Progenitor cell of endocrine pancreas (in vitro differentiated cells): ENCODE measurements at regions not wholly inside any gene's neighbourhood (a gene's known extent, or its start where the extent isn't known, plus 50 kb on each side); places are given as distances from the start of the nearest gene placed in this dataset.

Source experiments
- DNase-seq: peaks from one replicate; pipeline ENCODE4 v3.0.0; 2021; ENCODE audit warnings: low spot score; ENCODE audit not compliant: unreplicated experiment
- H3K27ac Mint-ChIP-seq: 2 replicates; pipeline ENCODE4 v1.8.0; 2021; ENCODE audit warnings: mild to moderate bottlenecking, moderate library complexity, mixed read lengths
- H3K27me3 Mint-ChIP-seq: 2 replicates; pipeline ENCODE4 v1.8.0; 2021; ENCODE audit warnings: mixed read lengths
- H3K36me3 Mint-ChIP-seq: 2 replicates; pipeline ENCODE4 v1.8.0; 2022; ENCODE audit warnings: mixed read lengths; ENCODE audit not compliant: insufficient read depth
- H3K4me1 Mint-ChIP-seq: 2 replicates; pipeline ENCODE4 v1.8.0; 2021; ENCODE audit warnings: low read depth, mixed read lengths
- H3K4me3 Mint-ChIP-seq: 2 replicates; pipeline ENCODE4 v1.8.0; 2021; ENCODE audit warnings: low read depth, mild to moderate bottlenecking, moderate library complexity, mixed read lengths
- H3K9me3 Mint-ChIP-seq: 2 replicates; pipeline ENCODE4 v1.8.0; 2021; ENCODE audit warnings: low read depth, mixed read lengths
- TF ChIP-seq, protein P1 (sequence below): fragments of 200-600 bp; sonication (generic); IDR thresholded peaks from one replicate; pipeline ENCODE4 v1.5.0; 2021; ENCODE audit warnings: antibody characterized with exemption, mild to moderate bottlenecking; ENCODE audit not compliant: unreplicated experiment

DNA sequence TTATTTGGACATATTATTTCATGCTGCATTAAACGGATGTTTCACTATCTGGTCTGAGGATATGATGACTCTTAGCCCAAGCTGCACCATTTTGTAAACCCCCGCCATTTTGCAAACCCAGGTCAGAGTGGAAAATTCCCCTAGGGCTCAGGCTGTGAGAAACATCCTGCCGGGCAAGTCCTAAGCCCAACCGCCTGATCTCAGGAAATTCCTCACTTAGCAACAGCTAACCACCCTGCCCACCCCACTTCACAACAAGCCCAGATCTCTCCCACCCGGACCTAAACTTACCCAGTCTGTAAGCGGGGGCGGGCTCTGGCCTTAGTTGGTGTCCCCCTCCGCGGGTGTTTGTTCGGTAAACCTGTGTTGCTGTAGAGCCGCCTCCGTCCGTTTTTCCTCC lies 2747.1 kb downstream of the PCDH7 start:
- TF ChIP-seq, protein P1, sequence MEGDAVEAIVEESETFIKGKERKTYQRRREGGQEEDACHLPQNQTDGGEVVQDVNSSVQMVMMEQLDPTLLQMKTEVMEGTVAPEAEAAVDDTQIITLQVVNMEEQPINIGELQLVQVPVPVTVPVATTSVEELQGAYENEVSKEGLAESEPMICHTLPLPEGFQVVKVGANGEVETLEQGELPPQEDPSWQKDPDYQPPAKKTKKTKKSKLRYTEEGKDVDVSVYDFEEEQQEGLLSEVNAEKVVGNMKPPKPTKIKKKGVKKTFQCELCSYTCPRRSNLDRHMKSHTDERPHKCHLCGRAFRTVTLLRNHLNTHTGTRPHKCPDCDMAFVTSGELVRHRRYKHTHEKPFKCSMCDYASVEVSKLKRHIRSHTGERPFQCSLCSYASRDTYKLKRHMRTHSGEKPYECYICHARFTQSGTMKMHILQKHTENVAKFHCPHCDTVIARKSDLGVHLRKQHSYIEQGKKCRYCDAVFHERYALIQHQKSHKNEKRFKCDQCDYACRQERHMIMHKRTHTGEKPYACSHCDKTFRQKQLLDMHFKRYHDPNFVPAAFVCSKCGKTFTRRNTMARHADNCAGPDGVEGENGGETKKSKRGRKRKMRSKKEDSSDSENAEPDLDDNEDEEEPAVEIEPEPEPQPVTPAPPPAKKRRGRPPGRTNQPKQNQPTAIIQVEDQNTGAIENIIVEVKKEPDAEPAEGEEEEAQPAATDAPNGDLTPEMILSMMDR, result no peak
- H3K4me1 Mint-ChIP-seq, result no peaks in the 10 kb centered on the region
- no peaks in the 10 kb centered on the region for H3K36me3 Mint-ChIP-seq
- H3K9me3 Mint-ChIP-seq, result no peaks in the 10 kb centered on the region
- H3K27me3 Mint-ChIP-seq, result no peaks in the 10 kb centered on the region
- H3K4me3 Mint-ChIP-seq, result no peak overlapping the region
- no peak overlapping the region for H3K27ac Mint-ChIP-seq
- no peak for DNase-seq

DNA sequence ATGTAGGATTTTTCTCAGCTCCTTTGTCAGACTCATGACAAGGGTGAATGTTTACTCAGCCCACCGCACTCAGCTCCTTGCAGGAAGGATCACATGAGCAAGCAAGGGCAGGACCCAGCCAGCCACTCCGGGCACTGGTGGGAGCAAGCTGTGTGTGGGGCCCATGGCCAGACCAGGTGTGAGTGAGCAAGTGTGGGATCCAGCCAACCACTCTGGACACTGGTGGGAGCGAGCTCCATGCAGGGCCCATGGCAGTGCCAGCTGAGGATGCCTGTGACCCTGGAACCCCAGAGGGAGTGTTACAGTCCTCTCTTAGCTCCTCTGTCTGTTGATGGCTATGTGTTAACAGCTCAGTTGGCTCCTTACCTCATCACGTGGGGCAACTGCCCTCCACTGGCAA lies 2750.6 kb downstream of the PCDH7 start:
- Mint-ChIP-seq H3K4me3 (no peak overlapping the region), H3K27me3 (no peaks in the 10 kb centered on the region), H3K4me1 (no peaks in the 10 kb centered on the region), H3K9me3 (no peaks in the 10 kb centered on the region), H3K36me3 (no peaks in the 10 kb centered on the region), H3K27ac (no peak overlapping the region)
- TF ChIP-seq, protein P1, result no peak
- DNase-seq, result no peak

DNA sequence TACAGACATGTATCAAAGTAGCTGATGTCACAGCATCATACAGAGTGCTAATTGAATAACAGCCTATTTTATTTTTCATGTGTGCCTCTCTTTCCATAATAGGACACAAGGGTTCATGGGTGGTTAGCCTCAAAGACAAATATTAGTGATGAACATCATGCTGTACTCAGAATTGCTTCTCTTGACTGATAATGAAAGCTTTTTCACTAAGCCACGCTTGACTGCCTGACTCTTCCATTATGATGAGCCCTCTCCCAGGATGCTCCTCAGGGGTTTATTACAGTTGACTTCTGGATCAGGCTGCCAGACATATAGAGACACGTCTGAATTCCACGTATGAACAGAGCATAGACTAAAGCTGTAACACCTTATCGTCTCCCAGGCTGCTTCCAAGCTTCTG lies 2757.5 kb downstream of the PCDH7 start:
- Mint-ChIP-seq H3K36me3 (no peaks in the 10 kb centered on the region), H3K4me3 (no peak overlapping the region), H3K27ac (no peak overlapping the region), H3K27me3 (no peaks in the 10 kb centered on the region), H3K4me1 (peaks cover 5% of the 10 kb centered on the region), H3K9me3 (no peaks in the 10 kb centered on the region)
- no peak for DNase-seq
- TF ChIP-seq, protein P1, result no peak

DNA sequence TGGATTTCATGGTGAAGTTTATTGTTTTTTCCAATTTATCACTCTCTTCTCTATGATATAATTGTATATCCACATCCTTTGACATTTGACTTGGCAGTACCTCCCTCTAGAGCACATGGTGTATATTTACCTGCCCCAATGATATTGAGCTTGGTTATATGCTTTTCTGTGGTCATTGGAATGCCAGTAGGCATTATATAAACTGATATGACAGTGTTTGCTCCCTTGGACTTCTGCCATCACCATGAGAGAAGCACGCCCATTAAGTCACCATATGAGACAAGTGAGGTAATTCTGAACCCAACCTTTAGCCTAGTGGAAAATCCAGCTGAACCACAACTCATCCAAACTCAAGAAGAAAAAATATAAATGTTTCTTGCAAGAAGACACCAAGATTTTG lies 2761.5 kb downstream of the ARAP2 start:
- H3K36me3 Mint-ChIP-seq, result no peaks in the 10 kb centered on the region
- TF ChIP-seq, protein P1, result no peak

GRCh38 chr4:33485111-33485510 lies 2759.2 kb downstream of the ARAP2 start:
- no peak overlapping the region for H3K27ac Mint-ChIP-seq
- no peaks in the 10 kb centered on the region for H3K36me3 Mint-ChIP-seq
- no peaks in the 10 kb centered on the region for H3K9me3 Mint-ChIP-seq
- no peak overlapping the region for H3K4me3 Mint-ChIP-seq
- TF ChIP-seq, protein P1, result no peak
- no peaks in the 10 kb centered on the region for H3K27me3 Mint-ChIP-seq
- DNase-seq, result no peak
- peaks cover 5% of the 10 kb centered on the region for H3K4me1 Mint-ChIP-seq

More for the DNA sequence above, 2761.5 kb downstream of the ARAP2 start:
- Mint-ChIP-seq H3K27ac (no peak overlapping the region), H3K4me3 (no peak overlapping the region), H3K9me3 (no peaks in the 10 kb centered on the region), H3K4me1 (peaks cover 5% of the 10 kb centered on the region), H3K27me3 (no peaks in the 10 kb centered on the region)
- DNase-seq, result no peak
